NCI-H524 treated with DMSO at 0.1 percent for 48 hours (cell line): ENCODE measurements at regions not wholly inside any gene's neighbourhood (a gene's known extent, or its start where the extent isn't known, plus 50 kb on each side); places are given as distances from the start of the nearest gene placed in this dataset.
"Not testable (repeated sequence)": the region's sequence is repeated elsewhere in the genome, so short reads cannot be mapped to it uniquely, and the experiment has no call there.

Experiments
- DNase-seq: peaks from one replicate; lab custom pipeline; 2025; lab: John Stamatoyannopoulos, UW

DNA sequence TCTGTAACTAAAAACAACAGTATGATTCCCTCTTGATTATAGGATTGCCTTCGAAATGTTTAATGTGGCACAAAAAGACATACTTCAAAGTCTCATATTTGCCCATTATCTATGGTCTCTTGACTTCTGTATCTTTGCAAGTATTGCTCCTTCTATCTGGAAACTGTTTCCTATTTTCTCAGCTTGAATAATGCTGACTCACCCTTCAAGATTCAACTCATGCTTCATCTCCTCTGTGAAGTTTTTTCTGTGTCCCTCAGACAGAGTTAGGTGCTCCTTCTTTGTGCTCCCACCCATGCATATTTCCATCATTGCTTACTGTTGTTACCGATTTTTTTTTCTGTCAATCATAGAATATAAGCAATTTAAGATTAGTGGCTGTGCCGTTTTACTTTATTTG is 192.8 kb upstream of the ROBO1 start:
- DNase-seq, result no peak

DNA sequence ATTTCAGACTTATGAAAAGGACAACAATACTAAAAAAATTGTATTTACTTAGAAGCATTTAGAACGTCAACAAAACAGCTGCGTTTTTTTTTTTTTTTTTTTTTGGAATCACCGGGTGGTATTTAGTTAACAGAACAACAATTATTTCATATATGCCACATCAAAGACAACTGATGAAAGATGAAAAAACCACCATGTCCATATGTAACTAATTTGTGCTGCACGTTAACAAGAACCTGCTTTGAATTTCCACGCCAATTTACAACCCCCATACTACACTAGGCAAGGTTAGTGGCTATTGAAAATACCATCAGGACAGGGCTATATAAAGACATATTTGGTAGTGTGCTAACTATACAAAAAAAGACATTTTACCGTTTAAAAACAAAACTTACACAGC is 189.3 kb upstream of the ROBO1 start:
- no peak for DNase-seq

DNA sequence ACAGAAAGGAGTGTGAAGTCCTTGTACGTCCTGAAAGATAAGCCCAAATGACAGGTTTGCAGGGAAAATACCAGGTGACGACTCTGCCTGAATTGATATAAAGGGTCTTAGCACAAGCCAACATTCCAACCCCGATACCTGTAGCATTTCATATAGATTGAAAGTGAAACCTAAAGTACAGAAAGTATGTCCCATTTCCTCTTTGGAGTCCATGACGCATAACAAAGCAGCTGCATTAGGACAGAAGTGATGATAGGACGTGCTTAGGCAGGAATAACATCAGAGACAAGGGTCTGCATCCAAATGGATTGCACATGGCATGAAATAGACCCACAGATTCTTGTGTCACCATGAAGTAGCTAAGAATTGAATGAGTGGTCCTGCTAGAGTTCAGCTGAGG is 187.0 kb upstream of the ROBO1 start:
- no peak for DNase-seq

DNA sequence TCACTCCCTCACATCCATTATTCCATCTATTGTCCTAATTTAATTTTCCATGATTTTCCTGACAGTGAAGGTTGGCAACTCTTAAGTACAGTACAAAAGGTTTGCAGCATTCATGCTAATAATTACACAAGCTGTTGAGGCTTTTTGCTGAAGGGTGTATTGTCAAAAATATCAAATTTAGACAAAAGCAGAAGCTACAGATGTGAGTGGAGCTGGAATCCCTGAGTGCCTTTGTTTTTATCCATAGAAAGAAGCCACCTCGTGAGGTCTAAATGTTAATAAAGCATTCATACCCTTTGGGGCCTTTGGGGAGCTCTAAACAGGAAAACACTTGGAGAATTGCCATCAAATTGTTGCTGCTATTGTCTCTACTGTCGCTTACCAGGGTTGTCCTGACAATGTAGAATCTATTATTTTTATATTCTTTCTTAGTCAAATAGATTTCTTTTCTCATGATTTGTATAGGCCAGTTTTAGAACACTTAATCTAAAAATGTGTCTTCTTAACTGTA is 185.8 kb upstream of the ROBO1 start:
- DNase-seq, result no peak

DNA sequence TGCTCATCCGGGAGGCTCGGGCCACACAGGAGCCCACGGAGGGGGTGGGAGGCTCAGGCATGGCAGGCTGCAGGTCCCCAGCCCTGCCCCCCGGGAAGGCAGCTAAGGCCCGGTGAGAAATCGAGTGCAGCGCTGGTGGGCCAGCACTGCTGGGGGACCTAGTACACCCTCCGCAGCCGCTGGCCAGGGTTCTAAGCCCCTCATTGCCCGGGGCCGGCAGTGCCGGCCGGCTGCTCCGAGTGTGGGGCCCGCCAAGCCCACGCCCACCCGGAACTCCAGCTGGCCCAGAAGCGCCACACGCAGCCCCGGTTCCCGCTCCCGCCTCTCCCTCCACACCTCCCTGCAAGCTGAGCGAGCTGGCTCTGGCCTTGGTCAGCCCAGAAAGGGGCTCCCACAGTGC is 183.6 kb upstream of the ROBO1 start:
- not testable (repeated sequence) for DNase-seq

DNA sequence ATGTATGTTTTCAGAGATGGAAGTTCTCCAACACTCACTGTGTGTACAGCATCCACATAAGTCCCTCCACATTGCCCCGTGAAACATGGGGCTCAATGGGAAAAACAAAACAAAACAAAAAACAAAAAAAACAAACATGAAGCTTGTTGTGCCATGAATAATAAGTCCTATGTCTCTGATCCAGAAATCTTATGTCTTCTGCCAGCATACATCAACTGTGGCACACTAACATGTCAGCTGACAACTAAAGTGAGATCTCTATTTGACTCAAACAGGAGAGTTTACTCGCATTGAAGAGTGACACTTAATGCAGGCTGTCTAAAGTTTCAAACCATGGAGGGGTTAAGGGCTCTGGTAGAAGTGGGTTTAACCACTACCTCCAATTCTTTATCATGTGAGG is 180.2 kb upstream of the ROBO1 start:
- no peak for DNase-seq

DNA sequence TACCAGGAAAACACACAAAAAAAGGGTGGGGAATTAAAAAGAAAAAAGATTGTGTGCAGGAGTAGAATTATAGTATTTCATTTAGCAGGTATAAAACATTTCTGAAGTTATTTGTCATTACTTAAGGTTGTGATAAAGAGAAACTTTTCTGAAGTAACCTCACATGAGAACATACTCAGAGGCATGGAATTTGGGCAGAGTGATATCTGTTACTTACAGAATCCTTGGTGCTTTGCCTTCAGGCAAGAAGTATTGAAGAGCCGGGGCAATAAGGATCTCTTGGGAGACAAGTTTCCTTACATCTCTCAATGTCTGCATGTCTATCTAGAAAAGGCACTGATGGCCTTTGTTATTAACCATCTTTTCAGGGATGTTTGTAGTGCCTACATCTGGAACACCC is 179.7 kb upstream of the ROBO1 start:
- no peak for DNase-seq

DNA sequence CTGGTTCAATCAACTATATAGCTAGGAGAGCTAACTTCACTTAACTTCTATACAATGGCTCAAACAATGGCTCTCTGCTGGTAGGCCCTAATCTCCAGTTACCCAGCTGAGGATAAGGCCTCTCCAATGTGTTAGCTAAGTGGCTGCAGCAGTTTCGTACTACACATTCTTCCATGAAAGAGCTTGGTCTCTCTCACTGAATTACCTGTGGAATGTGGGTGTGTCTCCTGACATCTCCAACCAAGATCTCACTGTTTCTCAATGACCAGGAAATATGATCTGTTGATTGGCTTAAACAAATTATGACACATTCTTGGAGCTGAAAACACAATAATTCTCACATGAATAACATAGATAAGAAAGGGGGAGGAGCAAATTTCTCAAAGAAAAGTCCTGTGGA is 169.8 kb upstream of the ROBO1 start:
- no peak for DNase-seq

DNA sequence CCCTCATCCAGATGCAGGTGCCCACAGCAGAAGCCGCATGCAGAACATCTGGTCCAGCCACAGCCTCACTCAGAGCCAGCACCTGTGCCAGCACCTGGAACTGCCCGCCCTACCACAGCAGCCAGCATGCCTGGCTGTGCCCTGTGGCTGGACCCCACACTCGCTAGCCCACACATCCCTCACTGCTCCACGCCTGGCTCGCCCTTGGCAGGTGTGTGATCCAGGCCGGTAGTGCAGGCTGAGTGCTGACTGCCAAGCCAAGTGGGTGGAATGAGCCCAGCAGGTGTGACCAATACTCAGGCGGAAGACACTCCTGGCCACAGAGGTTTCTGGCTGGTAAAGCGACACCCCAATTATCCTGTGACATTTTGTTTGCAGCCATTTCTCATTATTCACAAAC is 162.4 kb upstream of the ROBO1 start:
- no peak for DNase-seq

DNA sequence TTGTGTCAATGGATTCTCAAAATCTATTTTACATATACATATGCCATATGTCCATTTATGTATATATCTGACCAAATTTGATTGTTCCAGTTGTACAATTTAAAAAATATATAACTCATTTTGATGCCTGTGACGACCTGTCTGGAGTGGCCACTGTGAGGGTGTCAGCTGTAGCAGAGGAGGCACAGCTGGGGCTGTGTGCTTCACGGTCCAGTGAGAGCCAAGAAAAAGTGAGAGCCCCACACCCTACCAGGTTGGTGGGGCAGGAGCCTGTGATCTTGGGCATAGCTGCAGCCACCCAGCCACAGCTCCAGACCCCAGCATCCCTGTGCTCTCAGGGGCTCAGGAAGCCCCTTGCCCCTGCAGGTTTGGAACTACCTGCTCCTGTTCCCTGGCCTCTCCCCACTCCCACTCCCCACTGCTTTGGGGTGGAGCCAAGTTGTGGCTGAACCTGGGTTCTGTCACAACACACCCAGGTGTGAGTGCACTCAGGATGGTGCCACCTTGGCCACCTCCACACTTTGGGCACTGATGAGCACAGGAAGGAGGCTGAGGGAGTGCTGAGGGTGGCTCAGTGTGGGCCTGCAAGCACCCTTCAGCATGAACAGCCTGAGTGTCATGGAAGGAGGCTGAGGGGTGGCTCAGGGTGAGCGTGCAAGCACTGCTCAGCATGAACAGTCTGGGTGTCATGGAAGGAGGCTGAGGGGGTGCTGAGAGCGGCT is 161.1 kb upstream of the ROBO1 start:
- DNase-seq, result no peak

DNA sequence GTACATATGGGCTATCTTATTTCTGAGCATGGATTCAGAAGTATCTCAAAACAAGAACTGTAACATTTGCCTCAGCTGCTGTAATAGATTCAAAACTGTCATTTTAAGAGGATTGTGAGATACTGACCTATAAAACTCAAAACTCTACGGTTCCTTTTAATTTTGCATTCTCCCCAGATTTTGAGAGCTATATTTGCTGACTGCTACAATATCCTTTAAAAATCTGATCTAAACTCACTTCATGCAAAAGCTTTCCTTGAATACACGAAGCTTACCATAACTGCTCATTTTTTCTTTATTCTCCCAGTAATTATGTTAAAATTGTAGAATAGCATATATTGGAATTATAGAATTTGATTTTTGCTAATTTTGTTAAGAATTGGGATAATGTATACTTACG is 158.7 kb upstream of the ROBO1 start:
- no peak for DNase-seq

DNA sequence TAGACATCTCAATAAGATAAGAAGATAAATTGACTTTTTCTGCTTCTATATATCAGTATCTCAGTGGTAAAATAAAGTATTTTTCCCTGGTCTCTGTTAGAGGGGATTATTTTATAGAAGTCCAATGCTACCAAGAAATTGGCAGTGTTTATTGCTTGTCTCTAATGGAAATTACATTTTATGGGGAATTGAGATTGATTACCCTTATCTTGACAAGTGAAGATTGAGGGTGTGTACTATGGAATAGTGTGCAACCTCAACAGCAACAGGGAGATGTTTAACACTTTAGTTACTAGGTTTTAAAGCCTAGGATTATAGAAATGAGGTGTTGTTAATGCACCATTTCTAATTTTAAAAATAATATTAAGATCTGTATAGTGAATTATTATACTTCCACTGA is 154.8 kb upstream of the ROBO1 start:
- DNase-seq, result no peak

DNA sequence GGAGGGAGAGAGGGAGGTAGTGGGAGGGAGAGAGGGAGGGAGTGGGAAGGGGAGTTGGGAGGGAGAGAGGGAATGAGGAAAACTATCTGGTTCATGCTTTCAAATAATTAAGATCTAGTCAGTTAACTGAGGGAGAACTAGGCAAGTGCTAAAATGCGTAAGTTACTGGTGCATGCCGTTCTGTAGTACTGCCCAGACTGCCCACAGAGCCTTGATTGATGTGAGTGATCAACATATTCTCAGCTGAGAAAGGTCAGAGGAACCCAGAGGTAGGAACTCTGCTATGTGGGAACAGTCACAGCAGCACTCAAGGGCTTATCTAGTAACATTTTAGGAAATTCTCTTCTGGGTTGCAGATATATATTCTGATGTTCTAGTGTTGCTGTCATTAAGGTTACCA is 149.8 kb upstream of the ROBO1 start:
- DNase-seq, result no peak

DNA sequence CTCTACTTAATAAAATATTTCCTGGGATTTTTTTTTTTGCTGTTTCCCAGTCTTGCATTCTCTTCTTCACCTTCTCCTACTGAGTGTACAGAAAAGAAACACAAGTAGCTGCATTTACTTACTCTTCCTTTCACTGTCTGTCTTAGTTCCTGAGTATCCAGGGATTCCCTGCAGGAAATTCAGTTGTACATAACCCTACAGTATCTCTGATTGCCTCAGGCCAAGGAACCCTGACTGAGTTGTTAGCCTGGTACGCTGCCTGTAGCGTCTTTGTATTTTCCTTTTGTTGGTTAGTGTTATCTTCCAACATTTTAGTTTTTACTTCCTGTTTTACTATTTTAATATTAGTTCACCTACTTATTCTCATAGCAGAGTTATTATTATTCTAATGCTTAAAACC is 142.5 kb upstream of the ROBO1 start:
- DNase-seq, result no peak

DNA sequence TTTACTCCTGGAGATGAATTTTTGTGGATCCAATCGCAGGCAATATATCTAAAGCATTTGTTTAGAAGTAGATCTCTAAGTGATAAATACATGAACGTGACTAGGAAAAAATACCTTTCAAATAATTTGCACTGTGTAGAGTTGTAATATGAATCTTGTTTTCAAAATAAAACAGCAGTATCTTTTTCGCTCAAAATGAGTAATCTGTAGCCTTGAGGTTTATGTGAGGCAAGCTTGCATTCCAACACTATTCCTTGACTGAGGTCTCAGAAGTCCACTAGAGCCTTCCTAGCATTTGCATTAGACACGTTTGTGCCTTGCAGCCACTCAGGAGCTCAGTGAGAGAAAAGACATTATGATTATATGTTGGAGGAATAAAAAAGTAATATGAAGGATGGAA is 138.3 kb upstream of the ROBO1 start:
- DNase-seq, result no peak

DNA sequence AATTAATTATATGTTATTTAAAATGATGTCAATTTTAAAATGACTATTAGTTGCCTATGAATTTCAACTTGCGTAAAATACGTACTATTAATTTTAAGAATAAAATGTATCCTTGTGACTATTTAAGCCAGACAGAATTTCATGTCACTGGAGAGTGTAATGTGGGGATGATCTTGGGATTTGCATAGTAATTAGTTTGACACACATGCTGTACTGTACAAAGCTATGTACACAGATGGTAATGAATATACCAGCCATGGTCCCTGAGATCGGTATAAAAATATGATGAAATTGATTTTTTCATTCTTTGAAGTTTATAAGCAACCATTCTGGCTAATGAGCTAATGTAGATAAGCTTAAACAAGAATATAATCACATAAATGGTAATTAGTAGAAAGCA is 134.4 kb upstream of the ROBO1 start:
- peak; percentile 73 for DNase-seq

DNA sequence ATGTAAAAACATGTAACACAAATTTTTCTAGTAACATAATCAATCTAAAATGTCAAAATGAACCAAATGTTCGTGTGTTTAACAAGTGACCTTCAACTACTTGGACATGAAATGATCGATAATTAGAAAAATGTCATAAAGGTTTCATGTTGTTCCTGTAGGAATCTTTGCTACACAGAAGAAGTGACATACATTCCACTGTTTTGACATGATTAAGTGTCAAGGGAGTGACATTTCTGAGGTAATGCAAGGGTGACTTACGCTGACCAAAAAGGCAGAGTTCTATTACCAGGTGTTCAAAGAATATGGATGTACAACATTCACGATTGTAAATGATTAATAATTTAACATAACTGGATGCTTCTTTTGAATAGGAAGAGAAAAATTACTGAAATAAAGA is 131.1 kb upstream of the ROBO1 start:
- no peak for DNase-seq

DNA sequence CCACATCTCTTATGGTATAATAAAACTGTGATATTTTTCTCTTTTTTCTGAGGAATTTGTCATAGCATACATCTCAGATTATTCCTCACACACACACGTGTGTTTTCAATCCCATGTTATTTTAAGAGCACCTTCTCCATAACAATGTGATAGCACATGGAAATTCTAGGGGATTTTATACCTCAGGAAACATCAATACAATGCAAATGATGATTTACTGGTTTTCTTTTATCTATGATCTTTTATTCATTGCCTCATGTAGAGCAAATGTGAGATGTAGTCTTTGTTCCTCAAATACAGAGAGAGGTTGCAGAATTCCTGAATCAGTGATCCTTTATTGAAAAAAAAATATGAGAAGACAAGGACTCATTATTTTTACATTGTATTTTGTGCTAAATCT is 128.3 kb upstream of the ROBO1 start:
- DNase-seq, result no peak

DNA sequence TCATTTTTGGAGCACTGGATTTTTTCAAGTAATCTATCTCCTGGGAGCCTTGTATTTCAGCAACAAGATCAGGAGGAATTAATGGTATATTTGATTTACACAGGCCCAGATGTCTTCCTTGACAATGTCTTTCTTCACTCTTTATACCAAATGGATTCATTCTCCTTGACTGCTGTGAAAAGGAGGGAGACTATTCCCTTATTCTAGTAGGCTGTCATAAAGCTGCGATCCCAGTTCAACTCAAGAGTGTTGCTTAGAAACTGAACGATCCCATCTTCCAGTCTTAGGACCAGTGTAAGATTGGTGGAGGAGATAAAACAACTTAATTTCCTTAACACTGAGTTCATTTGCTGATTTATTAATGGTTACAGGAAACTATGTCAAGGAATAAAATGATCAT is 119.4 kb upstream of the ROBO1 start:
- no peak for DNase-seq

DNA sequence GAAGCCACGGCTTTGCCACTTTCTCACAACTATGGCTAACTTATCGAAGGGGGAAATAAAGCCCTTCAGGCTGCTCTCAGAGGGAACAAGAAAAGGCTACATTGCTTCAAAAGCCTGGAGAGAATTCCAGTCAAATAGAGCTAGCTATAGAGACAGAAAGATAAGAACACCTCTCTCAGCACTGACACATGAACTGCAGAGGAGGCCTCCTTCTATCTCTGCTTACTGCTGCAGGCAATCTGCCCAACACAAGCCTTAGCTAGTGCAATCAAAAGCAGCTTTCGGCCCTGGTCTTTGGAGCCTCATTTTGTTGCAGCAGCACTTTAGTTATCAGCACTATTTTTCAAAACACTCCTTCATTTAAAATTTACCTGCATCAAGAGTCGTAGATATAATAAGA is 118.4 kb upstream of the ROBO1 start:
- no peak for DNase-seq

DNA sequence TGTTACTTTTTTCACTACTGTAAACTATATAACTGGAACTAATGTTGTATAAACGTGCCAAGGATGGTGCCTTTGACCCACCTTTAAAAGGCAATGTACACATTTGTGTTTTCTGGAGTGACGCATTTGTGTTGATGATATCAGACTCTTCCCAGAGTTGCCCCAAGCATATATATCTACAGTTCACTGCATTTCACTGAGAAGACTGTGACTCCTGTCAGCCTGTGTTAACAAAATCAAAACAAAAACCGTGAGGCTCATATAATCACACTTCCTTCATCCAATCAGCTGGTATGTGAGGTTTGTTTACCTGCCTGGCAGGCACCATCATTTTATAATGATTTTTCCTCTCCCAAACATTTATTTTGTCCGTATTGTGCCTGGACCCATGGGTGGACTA is 117.6 kb upstream of the ROBO1 start:
- DNase-seq, result no peak

DNA sequence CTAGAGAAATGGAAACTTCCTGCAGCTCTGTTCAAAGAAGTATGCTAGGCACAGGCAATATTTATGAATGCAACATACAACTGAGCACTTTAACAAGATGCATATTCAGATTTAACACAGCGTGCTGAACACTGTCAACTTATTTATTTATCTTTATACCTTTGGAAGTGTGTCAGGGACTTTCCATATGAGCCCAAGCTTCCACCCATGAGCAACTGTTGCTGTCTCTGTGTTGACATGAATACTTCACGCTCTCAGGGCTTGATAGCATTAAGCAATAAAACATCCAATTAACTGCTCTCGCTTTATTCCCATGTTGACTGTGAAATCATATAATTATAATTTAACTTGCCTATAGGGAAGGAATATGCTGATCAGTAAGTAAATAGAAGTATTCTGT is 116.6 kb upstream of the ROBO1 start:
- DNase-seq, result no peak

DNA sequence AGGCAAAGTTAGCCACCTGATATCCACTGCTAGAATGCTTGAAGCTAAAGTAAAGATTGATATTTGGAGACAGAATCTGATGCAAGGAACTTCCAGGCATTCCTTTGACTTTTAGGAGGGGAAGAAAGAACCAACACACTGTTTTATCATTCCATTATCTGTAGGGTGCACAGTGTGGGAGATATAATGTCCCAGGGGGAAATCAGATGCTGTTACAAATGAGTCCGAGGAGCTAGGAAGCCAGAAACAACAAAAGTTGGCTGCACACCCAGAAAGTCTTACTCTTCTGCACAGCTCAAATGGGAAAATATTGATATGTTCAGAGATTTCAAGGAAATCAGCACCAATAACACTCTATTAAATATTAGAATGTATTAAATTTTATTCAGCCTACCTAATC is 113.6 kb upstream of the ROBO1 start:
- DNase-seq, result no peak

DNA sequence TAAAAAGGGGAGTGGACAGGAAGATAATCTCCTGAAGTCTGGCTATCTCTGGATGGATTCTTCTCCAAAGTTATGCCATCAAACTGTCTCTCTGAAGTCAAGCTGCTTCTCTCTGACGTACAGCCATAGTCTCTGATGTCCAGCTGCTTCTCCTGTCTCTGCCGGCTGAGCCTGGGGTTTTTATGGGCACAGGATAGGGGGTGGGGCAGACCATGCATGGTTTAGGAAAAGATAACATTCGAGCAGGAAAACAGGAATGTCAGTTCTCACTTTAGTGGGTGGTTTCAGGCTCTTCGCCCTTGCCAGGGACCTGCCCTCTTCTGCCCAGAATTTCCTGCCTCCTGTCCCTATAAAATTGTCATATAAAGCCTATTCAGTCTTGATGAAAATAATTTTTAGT is 110.9 kb upstream of the ROBO1 start:
- DNase-seq, result no peak

DNA sequence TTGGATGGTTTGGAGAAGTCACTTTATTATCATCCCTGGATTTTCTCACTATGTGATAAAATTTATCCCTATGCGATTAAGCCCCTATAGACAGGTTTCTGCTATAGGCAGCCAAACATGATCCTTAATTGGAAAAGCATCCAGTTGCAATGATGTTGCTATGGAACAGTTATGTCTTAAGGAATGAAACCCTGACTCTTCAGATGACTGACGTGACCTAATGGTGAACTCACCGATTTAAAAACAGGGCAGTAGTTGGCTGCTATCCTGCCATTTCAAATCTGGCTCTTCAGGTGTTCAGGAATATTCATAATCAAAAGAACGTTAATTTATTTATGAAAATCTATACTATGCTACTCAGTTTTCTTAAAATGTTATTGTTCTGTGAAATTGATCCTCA is 106.8 kb upstream of the ROBO1 start:
- DNase-seq, result no peak
